H1 (cell line): ENCODE measurements at regions not wholly inside any gene's neighbourhood (a gene's known extent, or its start where the extent isn't known, plus 50 kb on each side); places are given as distances from the start of the nearest gene placed in this dataset.

Experiments
- CTCF ChIA-PET: fragments of 300-600 bp; sonication (Branson Sonifier 250); formaldehyde crosslinking; loops from one replicate; lab custom pipeline; 2021; ENCODE audit not compliant: partially characterized antibody; lab: Charles Lee
- POLR2A ChIA-PET: fragments of 300-600 bp; sonication (Branson Sonifier 250); formaldehyde crosslinking; loops from one replicate; lab custom pipeline; 2021; ENCODE audit warnings: inconsistent platforms; ENCODE audit not compliant: partially characterized antibody; lab: Charles Lee
- DNase-seq, 2 experiments: peaks; one replicate each; pipeline versions ENCODE4 v3.0.0 to v3.0.0-alpha.2; 2010 to 2022; ENCODE audit warnings: low spot score in 2 of 2, low read depth in 1 of 2, mixed read lengths in 1 of 2
- FAIRE-seq: peaks from 2 replicates; lab custom pipeline; 2011; peaks lifted over from hg19 to GRCh38; lab: Jason Lieb, UNC
- H2AFZ ChIP-seq: 2 replicates; pipeline ENCODE4 v1.8.1; 2012; ENCODE audit warnings: low read length, inconsistent platforms
- H2AK5ac ChIP-seq: 2 replicates; pipeline ENCODE4 v1.6.1; 2013; ENCODE audit warnings: low read depth, low read length
- H2BK120ac ChIP-seq: replicated peaks from 2 replicates; pipeline ENCODE3; 2013; ENCODE audit warnings: low read depth, low read length, inconsistent platforms
- H2BK12ac ChIP-seq: 2 replicates; pipeline ENCODE4 v1.6.1; 2013; ENCODE audit warnings: low read depth, low read length
- H2BK15ac ChIP-seq: 2 replicates; pipeline ENCODE4 v1.6.1; 2013; ENCODE audit warnings: low read length
- H2BK20ac ChIP-seq: 2 replicates; pipeline ENCODE4 v1.6.1; 2013; ENCODE audit warnings: low read length
- H2BK5ac ChIP-seq: 2 replicates; pipeline ENCODE4 v1.6.1; 2013; ENCODE audit warnings: low read depth, low read length
- H3K14ac ChIP-seq: 2 replicates; pipeline ENCODE4 v1.6.1; 2013; ENCODE audit warnings: inconsistent platforms; ENCODE audit not compliant: insufficient read length
- H3K18ac ChIP-seq: 2 replicates; pipeline ENCODE4 v1.6.1; 2013; ENCODE audit warnings: low read length; ENCODE audit errors: extremely low read depth
- H3K23ac ChIP-seq: 2 replicates; pipeline ENCODE4 v1.6.1; 2013; ENCODE audit warnings: inconsistent platforms; ENCODE audit not compliant: insufficient read length
- H3K23me2 ChIP-seq: 2 replicates; pipeline ENCODE4 v1.6.1; 2013; ENCODE audit warnings: low read depth, low read length
- H3K27ac ChIP-seq: 2 replicates; pipeline ENCODE4 v1.6.1; 2011; ENCODE audit warnings: low read depth, low read length, inconsistent platforms
- H3K27me3 ChIP-seq, 4 experiments: replicated peaks in 1 of 4; 1 replicate in 1 of 4; 2 replicates in 3 of 4; pipeline versions ENCODE4 v1.6.1 to v1.8.1; 2011 to 2013; ENCODE audit warnings: low read length in 3 of 4, mild to moderate bottlenecking in 3 of 4, inconsistent platforms in 2 of 4, mixed read lengths in 2 of 4, moderate library complexity in 1 of 4; ENCODE audit not compliant: control insufficient read depth in 3 of 4, insufficient read depth in 3 of 4; ENCODE audit errors: extremely low read depth in 1 of 4
- H3K36me3 ChIP-seq, 4 experiments: 2 replicates each; pipeline versions ENCODE4 v1.6.1 to v1.8.1; 2011 to 2013; ENCODE audit warnings: mild to moderate bottlenecking in 4 of 4, low read length in 3 of 4, moderate library complexity in 2 of 4, control low read depth in 1 of 4, inconsistent platforms in 1 of 4; ENCODE audit not compliant: insufficient read depth in 4 of 4, control insufficient read depth in 2 of 4
- H3K4ac ChIP-seq: replicated peaks from 2 replicates; pipeline ENCODE3; 2013; ENCODE audit warnings: low read length, low read depth, mixed read lengths, inconsistent platforms; ENCODE audit not compliant: insufficient read length
- H3K4me1 ChIP-seq, 4 experiments: replicated peaks in 1 of 4; 1 replicate in 1 of 4; 2 replicates in 3 of 4; pipeline versions ENCODE4 v1.6.1 to v1.8.1; 2011 to 2013; ENCODE audit warnings: low read length in 3 of 4, inconsistent platforms in 2 of 4, mixed read lengths in 1 of 4; ENCODE audit not compliant: insufficient read depth in 4 of 4, control insufficient read depth in 3 of 4
- H3K4me2 ChIP-seq, 2 experiments: 2 replicates each; pipeline versions ENCODE4 v1.6.1 to v1.8.1; 2011 to 2013; ENCODE audit warnings: low read depth in 2 of 2, low read length in 2 of 2, control low read depth in 1 of 2, inconsistent platforms in 1 of 2, mild to moderate bottlenecking in 1 of 2; ENCODE audit not compliant: insufficient read depth in 1 of 2
- H3K4me3 ChIP-seq, 4 experiments: fragments of 200-600, 300-600 bp in 1 of 4; sonication (generic), shearing (Covaris generic), sonication (Bioruptor Twin) in 1 of 4; 2 replicates each; pipeline versions ENCODE4 v1.5.1 to v1.8.1; 2011 to 2016; ENCODE audit warnings: low read length in 4 of 4, low read depth in 3 of 4, control low read depth in 2 of 4, inconsistent platforms in 2 of 4, mild to moderate bottlenecking in 2 of 4, mixed read lengths in 1 of 4, moderate library complexity in 1 of 4; ENCODE audit not compliant: insufficient read depth in 2 of 4; ENCODE audit errors: extremely low read depth in 1 of 4
- H3K56ac ChIP-seq: replicated peaks from 2 replicates; pipeline ENCODE3; 2013; ENCODE audit warnings: low read depth, mild to moderate bottlenecking, mixed read lengths, low read length, inconsistent platforms; ENCODE audit not compliant: insufficient read length
- H3K79me1 ChIP-seq: 2 replicates; pipeline ENCODE4 v1.6.1; 2013; ENCODE audit warnings: low read depth, low read length, control low read depth
- H3K79me2 ChIP-seq, 2 experiments: 2 replicates each; pipeline versions ENCODE4 v1.6.1 to v1.8.1; 2012 to 2013; ENCODE audit warnings: low read length in 2 of 2, mild to moderate bottlenecking in 2 of 2, inconsistent platforms in 1 of 2; ENCODE audit not compliant: insufficient read depth in 2 of 2, control insufficient read depth in 1 of 2
- H3K9ac ChIP-seq, 4 experiments: replicated peaks in 1 of 4; 1 replicate in 1 of 4; 2 replicates in 3 of 4; pipeline versions ENCODE4 v1.6.1 to v1.8.1; 2011 to 2013; ENCODE audit warnings: low read depth in 3 of 4, low read length in 3 of 4, control low read depth in 2 of 4, mild to moderate bottlenecking in 2 of 4, moderate library complexity in 2 of 4, inconsistent platforms in 1 of 4; ENCODE audit errors: extremely low read depth in 1 of 4
- H3K9me3 ChIP-seq, 2 experiments: 2 replicates each; pipeline versions ENCODE4 v1.6.1 to v1.8.1; 2012 to 2013; ENCODE audit warnings: mild to moderate bottlenecking in 2 of 2, moderate library complexity in 2 of 2, control low read depth in 1 of 2, inconsistent platforms in 1 of 2, low read depth in 1 of 2, low read length in 1 of 2, mixed read lengths in 1 of 2; ENCODE audit not compliant: insufficient read depth in 2 of 2
- H4K20me1 ChIP-seq, 2 experiments: replicated peaks in 1 of 2; 2 replicates each; pipeline versions ENCODE3 to v1.8.1; 2011 to 2013; ENCODE audit warnings: inconsistent platforms in 2 of 2, low read length in 2 of 2, mild to moderate bottlenecking in 1 of 2; ENCODE audit not compliant: insufficient read depth in 2 of 2, control insufficient read depth in 1 of 2
- H4K5ac ChIP-seq: 2 replicates; pipeline ENCODE4 v1.6.1; 2013; ENCODE audit warnings: low read length, low read depth, mixed read lengths, inconsistent platforms; ENCODE audit not compliant: insufficient read length
- H4K8ac ChIP-seq: 2 replicates; pipeline ENCODE4 v1.8.0; 2013; ENCODE audit warnings: mild to moderate bottlenecking, moderate library complexity, low read length, inconsistent platforms; ENCODE audit not compliant: insufficient read depth; ENCODE audit errors: extremely low read depth
- H4K91ac ChIP-seq: replicated peaks from 2 replicates; pipeline ENCODE3; 2013; ENCODE audit warnings: low read length, mixed read lengths, inconsistent platforms; ENCODE audit not compliant: insufficient read length
- CBX8 ChIP-seq: fragments of 300-800, 300-1000 bp; sonication (generic); IDR thresholded peaks from 2 replicates; pipeline ENCODE4 v1.7.1; 2016; ENCODE audit warnings: low read depth, low read length, borderline replicate concordance
- POLR2A ChIP-seq, 2 experiments: IDR thresholded peaks; 1 replicate in 1 of 2; 2 replicates in 1 of 2; pipeline ENCODE4 v1.6.1; 2011; ENCODE audit warnings: low read depth in 2 of 2, low read length in 2 of 2, mild to moderate bottlenecking in 2 of 2; ENCODE audit errors: control extremely low read depth in 1 of 2
- WGBS, 2 experiments: shearing (Covaris generic) in 1 of 2; methylation state at CpG; one replicate each; pipeline versions ENCODE4 v1.1.6 to v1.1.7; 2013 to 2015; ENCODE audit warnings: low lambda C conversion rate in 2 of 2, mixed read lengths in 2 of 2, inconsistent platforms in 1 of 2, low coverage in 1 of 2, missing lambda C conversion rate in 1 of 2; ENCODE audit not compliant: insufficient replicate concordance in 2 of 2, insufficient coverage in 1 of 2, insufficient read length in 1 of 2; ENCODE audit errors: extremely low coverage in 1 of 2, missing lambda C conversion rate in 1 of 2; 5-methylcytosine and 5-hydroxymethylcytosine counted together

DNA sequence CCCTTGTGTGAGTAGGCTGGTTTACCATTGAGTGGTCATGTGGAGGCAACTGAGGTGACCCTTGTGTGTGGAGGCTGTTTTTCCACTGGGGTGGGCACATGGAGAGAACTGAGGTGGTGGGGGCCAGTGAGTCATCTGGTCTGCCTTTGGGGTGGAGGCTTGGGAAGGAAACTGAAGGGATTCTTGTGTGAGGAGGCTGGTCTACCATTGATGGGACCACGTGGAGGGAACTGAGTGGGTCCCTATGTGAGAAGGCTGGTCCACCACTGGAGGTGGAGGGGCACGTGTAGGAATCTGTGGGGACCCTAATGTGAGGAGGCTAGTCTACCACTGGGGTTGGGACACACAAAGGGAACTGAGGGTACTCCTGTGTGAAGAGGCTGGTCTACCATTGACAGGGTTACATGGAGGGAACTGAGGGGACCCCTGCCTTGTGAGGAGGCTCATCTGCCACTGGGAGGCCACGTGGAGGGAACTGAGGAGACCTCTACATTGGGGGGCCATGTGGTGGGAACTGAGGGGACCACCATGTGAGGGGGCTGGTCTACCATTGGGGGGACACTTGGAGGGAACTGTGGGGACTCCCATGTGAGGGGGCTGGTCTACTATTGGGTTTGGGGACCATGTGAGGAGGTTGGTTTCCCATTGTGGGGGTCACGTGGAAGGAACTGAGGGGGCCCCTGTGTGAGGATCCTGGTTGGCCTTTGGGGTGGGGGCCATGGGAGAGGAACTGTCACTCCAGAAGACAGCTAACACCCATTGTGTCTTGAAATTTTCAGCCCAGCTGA is 164.5 kb downstream of the WNT7A start:
- Histone ChIP-seq H3K56ac (no peak overlapping the region), H3K9me3 (no peaks in the 10 kb centered on the region), H4K8ac (no peak overlapping the region), H2BK120ac (no peak overlapping the region), H3K18ac (no peak overlapping the region), H4K20me1 (no peaks in the 10 kb centered on the region), H2BK15ac (no peak overlapping the region), H3K36me3 (no peaks in the 10 kb centered on the region), H3K14ac (no peak overlapping the region), H3K4me3 (no peak overlapping the region), H3K27ac (no peak overlapping the region), H3K4me1 (0 out of 7 replicates have a peak, but pooled peaks cover 0 to 1% (median 0%) of the 10 kb centered on the region in 4 experiments), H2AFZ (no peak overlapping the region), H3K23ac (no peak overlapping the region), H2BK5ac (no peak overlapping the region), H3K79me2 (no peaks in the 10 kb centered on the region), H2BK12ac (no peak overlapping the region), H3K9ac (no peak overlapping the region), H3K4ac (no peak overlapping the region), H2AK5ac (no peak overlapping the region), H3K4me2 (no peak overlapping the region), H2BK20ac (no peak overlapping the region), H3K23me2 (no peaks in the 10 kb centered on the region), H4K91ac (no peak overlapping the region), H3K27me3 (no peaks in the 10 kb centered on the region), H3K79me1 (no peaks in the 10 kb centered on the region), H4K5ac (no peak overlapping the region)
- TF ChIP-seq POLR2A (IDR thresholded peaks at IDR 0.05; ENCODE audit: control extremely low read depth in 1 of 2, low read depth in 2 of 2, low read length in 2 of 2) (no peak), CBX8 (no peak)
- FAIRE-seq: no peak
- ChIA-PET POLR2A (no interaction called here), CTCF (interaction anchor here (0.6 kb wide), 1 partner anchor 306 kb away, joined by 3 read pairs; no protein-coding TSS in a partner anchor)
- 78% methylated on average over 4 of the region's 4 CpGs; no CpG with 5 or more reads in 1 of the 2 experiments for WGBS, 2 experiments
- DNase-seq: peak in 1 of 2 experiments; percentile 23
